Stomach (tissue), 8 donors: ENCODE measurements at regions not wholly inside any gene's neighbourhood (a gene's known extent, or its start where the extent isn't known, plus 50 kb on each side); places are given as distances from the start of the nearest gene placed in this dataset.
"Not testable (repeated sequence)": the region's sequence is repeated elsewhere in the genome, so short reads cannot be mapped to it uniquely, and the experiment has no call there.

ENCODE experiments used
- DNase-seq, 2 donors: peaks; one replicate each; pipeline versions ENCODE4 v3.0.0 to v3.0.0-alpha.2; 2013 to 2019
- H3K27ac ChIP-seq, 5 donors: fragments of 200-600 bp in 4 of 5; sonication (generic) in 4 of 5; one replicate each; pipeline ENCODE4 v1.5.1; 2013 to 2019; ENCODE audit warnings: mild to moderate bottlenecking in 1 of 5, moderate library complexity in 1 of 5
- H3K27me3 ChIP-seq, 3 donors: fragments of 200-600 bp; sonication (generic); one replicate each; pipeline ENCODE4 v1.5.1; 2017 to 2019; ENCODE audit warnings: mixed run types in 1 of 3
- H3K36me3 ChIP-seq, 4 donors: fragments of 200-600 bp; sonication (generic); 1 replicate in 3 of 4; 2 replicates in 1 of 4; pipeline ENCODE4 v1.5.1; 2016 to 2019
- H3K4me1 ChIP-seq, 4 donors: fragments of 200-600 bp; sonication (generic); one replicate each; pipeline ENCODE4 v1.5.1; 2016 to 2019
- H3K4me3 ChIP-seq, 4 donors: fragments of 200-600 bp; sonication (generic) in 3 of 4; one replicate each; pipeline ENCODE4 v1.5.1; 2016 to 2019; ENCODE audit warnings: mild to moderate bottlenecking in 1 of 4
- H3K9me3 ChIP-seq, 4 donors: fragments of 200-600 bp; sonication (generic); one replicate each; pipeline ENCODE4 v1.5.1; 2016 to 2019
- CTCF ChIP-seq, 7 experiments: fragments of 450-650 bp in 4 of 7; fragments of 200-600 bp in 3 of 7; sonication (generic) in 3 of 7; IDR thresholded peaks; one replicate each; pipeline ENCODE4 v1.5.1; 2016 to 2019; ENCODE audit warnings: antibody characterized with exemption in 7 of 7, control low read depth in 2 of 7, mild to moderate bottlenecking in 1 of 7
- EP300 ChIP-seq: sonication (generic); formaldehyde crosslinking; IDR thresholded peaks from one replicate; pipeline ENCODE4 v1.6.1; 2017; ENCODE audit warnings: antibody characterized with exemption
- POLR2A ChIP-seq, 4 donors: fragments of 450-650 bp; IDR thresholded peaks; one replicate each; pipeline ENCODE4 v1.6.1; 2016; ENCODE audit warnings: antibody characterized with exemption in 4 of 4, control low read depth in 2 of 4, mild to moderate bottlenecking in 1 of 4, moderate library complexity in 1 of 4
- POLR2AphosphoS5 ChIP-seq, 3 donors: sonication (generic); formaldehyde crosslinking; IDR thresholded peaks; one replicate each; pipeline ENCODE4 v1.6.1; 2016; ENCODE audit warnings: antibody characterized with exemption in 3 of 3
- WGBS, 5 donors: extraction: QIAGEN DNeasy Blood & Tissue Kit in 3 of 5; methylation state at CpG; one replicate each; pipeline versions ENCODE4 v1.1.5 to v1.1.7; 2013 to 2018; 5-methylcytosine and 5-hydroxymethylcytosine counted together
- intact Hi-C: fragments of 100-400 bp; cut with DNase I; formaldehyde crosslinking; loops from one replicate; pipeline ENCODE4 v1.15.1; 2023; ENCODE audit warnings: low total_unique reads
- donor health status: healthy with polysubstance abuse.
- donor health status: Bipolar disorder and iron deficiency.
- donor health status: healthy.

GRCh38 chr14:49089107-49089506, 497.1 kb downstream of the RPS29 start:
- Histone ChIP-seq H3K27ac (no peak overlapping the region), H3K36me3 (no peaks in the 10 kb centered on the region), H3K4me1 (no peaks in the 10 kb centered on the region), H3K27me3 (no peaks in the 10 kb centered on the region), H3K9me3 (no peaks in the 10 kb centered on the region), H3K4me3 (no peak overlapping the region)
- 64 to 73% (median 71%) methylated on average over 3 of the region's 3 CpGs for WGBS, 5 donors
- intact Hi-C loops: no loop called here
- DNase-seq: no peak
- TF ChIP-seq EP300 (no peak), POLR2A (IDR thresholded peaks at IDR 0.05) (no peak), CTCF (IDR thresholded peaks at IDR 0.05) (no peak), POLR2AphosphoS5 (IDR thresholded peaks at IDR 0.05) (no peak)

GRCh38 chr14:49073292-49073691, 512.9 kb downstream of the RPS29 start:
- H3K27ac ChIP-seq, H3K4me3 ChIP-seq, H3K4me1 ChIP-seq, H3K27me3 ChIP-seq, intact Hi-C loops, H3K36me3 ChIP-seq, DNase-seq: not testable (repeated sequence)
- peaks cover 0 to 19% (median 12%) of the 10 kb centered on the region in 4 donors for H3K9me3 ChIP-seq

GRCh38 chr14:49058511-49058910, 527.7 kb downstream of the RPS29 start:
- no peak for TF ChIP-seq CTCF (IDR thresholded peaks at IDR 0.05)
- TF ChIP-seq POLR2AphosphoS5 (IDR thresholded peaks at IDR 0.05): no peak
- TF ChIP-seq POLR2A (IDR thresholded peaks at IDR 0.05): no peak
- no peak for TF ChIP-seq EP300
- Histone ChIP-seq H3K4me3 (no peak overlapping the region), H3K27me3 (no peaks in the 10 kb centered on the region), H3K9me3 (no peaks in the 10 kb centered on the region), H3K36me3 (no peaks in the 10 kb centered on the region), H3K27ac (no peak overlapping the region), H3K4me1 (no peaks in the 10 kb centered on the region)
- DNase-seq: no peak
- intact Hi-C loops: no loop called here
- WGBS, 5 donors: 58 to 74% (median 69%) methylated on average over 1 of the region's 1 CpG

GRCh38 chr14:49057838-49058510, 528.2 kb downstream of the RPS29 start:
- no peaks in the 10 kb centered on the region for H3K27me3 ChIP-seq
- intact Hi-C loops: no loop called here
- TF ChIP-seq CTCF (IDR thresholded peaks at IDR 0.05) (no peak), EP300 (no peak), POLR2A (IDR thresholded peaks at IDR 0.05) (no peak), POLR2AphosphoS5 (IDR thresholded peaks at IDR 0.05) (no peak)
- no peaks in the 10 kb centered on the region for H3K9me3 ChIP-seq
- no peaks in the 10 kb centered on the region for H3K36me3 ChIP-seq
- H3K4me3 ChIP-seq: no peak overlapping the region
- no peak for DNase-seq
- 35 to 58% (median 52%) methylated on average over 1 of the region's 1 CpG for WGBS, 5 donors
- no peaks in the 10 kb centered on the region for H3K4me1 ChIP-seq
- no peak overlapping the region for H3K27ac ChIP-seq

- H3K36me3 ChIP-seq: no peaks in the 10 kb centered on the region
- WGBS, 5 donors: 67 to 71% (median 68%) methylated on average over 1 of the region's 1 CpG
- H3K4me1 ChIP-seq: no peaks in the 10 kb centered on the region
- H3K27ac ChIP-seq: no peak overlapping the region
- H3K4me3 ChIP-seq: no peak overlapping the region
- intact Hi-C loops: no loop called here
- DNase-seq: no peak
- H3K27me3 ChIP-seq: no peaks in the 10 kb centered on the region
- no peaks in the 10 kb centered on the region for H3K9me3 ChIP-seq
- TF ChIP-seq POLR2A (IDR thresholded peaks at IDR 0.05) (no peak), POLR2AphosphoS5 (IDR thresholded peaks at IDR 0.05) (no peak), CTCF (IDR thresholded peaks at IDR 0.05) (no peak), EP300 (no peak)
These were observed 530.2 kb downstream of the RPS29 start for GRCh38 chr14:49056021-49056420.
